Hindlimb muscle (tissue), 1 donor: ENCODE measurements at regions not wholly inside any gene's neighbourhood (a gene's known extent, or its start where the extent isn't known, plus 50 kb on each side); places are given as distances from the start of the nearest gene placed in this dataset.
"Not testable (repeated sequence)": the region's sequence is repeated elsewhere in the genome, so short reads cannot be mapped to it uniquely, and the experiment has no call there.

Experiments
- DNase-seq: peaks from one replicate; pipeline ENCODE4 v3.0.0-alpha.2; 2013

DNA sequence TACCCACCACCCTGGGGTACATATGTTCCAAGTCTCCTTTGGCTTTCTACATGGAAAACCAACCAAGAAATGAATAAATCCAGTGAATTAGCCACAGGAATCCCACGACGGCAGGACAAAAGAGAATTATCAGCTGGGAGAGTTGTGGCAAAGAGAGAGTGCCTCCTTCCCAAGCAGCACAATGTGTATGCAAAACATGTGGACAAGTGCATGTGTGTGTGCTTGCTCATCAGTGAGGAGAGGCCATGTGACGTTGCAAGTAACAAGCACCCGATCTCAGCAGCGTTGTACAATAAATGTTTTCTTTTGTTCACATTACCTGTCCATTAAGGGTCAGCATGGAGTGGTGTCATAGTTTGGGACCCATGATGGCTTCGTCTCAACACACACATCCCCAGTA, 50.0 kb upstream of the EMX2 start:
- DNase-seq, result no peak

DNA sequence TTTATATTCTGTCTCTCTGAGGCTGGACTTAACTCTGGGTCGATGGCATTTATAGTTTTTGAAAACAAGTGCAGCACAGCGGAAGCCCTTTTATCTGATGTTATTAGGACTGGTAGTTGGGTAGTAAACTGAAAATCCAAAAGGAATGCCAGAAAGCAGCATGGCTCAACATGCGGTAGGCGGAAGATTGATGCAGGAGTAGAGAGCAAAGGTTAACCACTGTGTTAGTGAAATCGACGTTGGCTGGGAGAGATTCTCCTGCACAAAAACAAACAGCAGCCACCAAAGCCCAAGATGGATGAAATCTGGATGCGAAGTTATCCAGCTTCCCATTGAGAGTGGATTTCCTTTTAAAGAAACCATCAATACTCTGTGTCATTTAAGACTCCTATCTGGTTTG, 54.5 kb upstream of the EMX2 start:
- no peak for DNase-seq

DNA sequence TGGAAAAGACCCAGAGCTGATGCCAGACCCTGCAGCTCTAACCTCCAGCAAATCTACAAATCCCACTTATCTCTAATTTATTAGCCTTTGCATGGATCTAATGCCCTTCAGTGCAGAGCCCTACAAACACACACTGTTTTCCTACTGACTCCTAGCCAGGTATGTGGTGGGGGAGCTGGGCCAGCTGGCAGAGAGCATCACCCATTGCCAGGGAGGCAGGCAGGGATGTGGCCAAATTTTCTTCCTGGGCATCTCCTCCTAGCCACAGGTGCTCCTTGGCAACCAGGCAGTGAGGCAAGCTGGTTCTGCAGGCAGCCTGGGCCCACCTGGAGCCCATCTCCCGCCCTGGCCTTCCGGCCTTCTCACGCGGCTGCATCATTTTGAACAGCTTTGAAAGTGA, 55.9 kb upstream of the EMX2 start:
- DNase-seq, result no peak

DNA sequence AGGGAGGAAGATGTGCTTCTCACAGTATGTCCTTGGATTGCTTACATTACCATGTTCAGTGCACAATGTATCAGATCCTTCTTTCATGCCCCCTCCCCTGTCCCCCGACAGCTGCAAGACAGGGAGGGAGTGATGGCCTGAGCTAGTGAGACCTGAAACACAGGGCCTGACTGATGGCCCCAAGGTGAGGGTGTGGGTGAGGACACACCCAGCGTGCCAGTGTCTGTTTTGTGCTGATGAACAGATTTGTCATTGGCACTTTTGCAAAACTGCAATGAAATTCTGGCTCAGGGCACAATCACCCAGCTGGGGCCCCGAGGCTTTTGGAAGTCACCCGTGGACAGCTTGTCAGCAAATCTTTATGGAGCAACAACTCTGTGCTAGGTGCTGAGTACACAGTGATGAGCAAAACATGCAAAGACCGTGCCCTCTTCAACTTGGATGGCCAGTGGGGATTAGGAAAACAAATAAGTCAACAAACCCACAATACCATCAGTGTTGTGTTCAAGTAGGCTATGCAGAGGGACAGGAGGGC, 59.4 kb upstream of the EMX2 start:
- DNase-seq, result no peak

DNA sequence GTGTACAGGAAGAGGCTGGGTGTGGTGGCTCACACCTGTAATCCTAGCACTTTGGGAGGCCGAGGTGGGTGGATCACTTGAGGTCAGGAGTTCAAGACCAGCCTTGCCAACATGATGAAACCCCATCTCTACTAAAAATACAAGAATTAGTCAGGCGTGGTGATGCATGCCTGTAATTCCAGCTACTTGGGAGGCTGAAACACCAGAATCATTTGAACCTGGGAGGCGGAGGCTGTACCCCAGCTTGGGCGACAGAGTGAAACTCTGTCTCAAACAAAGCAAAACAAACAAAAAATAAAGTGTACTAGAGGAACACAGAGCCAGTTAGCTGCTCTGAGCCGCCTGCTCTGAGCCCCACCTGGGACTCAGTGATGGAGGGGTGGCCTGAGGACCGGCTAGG, 61.5 kb upstream of the EMX2 start:
- not testable (repeated sequence) for DNase-seq

DNA sequence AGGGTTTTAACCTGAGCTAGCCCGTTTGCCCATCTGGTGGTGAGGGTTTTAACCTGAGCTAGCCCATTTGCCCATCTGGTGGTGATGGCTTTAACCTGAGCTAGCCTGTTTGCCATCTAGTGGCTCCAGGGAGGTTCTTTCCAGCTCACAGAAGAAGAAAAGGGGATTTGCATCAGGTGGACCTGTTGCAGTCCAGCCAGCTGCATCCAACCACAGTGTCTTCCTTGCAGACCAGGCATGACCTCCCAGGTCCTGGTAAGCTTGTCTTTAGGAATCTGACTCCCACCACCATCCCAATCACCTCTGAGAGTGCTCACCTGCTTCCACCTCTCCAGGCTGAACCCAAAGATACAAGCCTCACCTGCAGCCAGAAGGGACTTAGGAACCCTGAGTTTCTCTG, 62.4 kb upstream of the EMX2 start:
- no peak for DNase-seq

DNA sequence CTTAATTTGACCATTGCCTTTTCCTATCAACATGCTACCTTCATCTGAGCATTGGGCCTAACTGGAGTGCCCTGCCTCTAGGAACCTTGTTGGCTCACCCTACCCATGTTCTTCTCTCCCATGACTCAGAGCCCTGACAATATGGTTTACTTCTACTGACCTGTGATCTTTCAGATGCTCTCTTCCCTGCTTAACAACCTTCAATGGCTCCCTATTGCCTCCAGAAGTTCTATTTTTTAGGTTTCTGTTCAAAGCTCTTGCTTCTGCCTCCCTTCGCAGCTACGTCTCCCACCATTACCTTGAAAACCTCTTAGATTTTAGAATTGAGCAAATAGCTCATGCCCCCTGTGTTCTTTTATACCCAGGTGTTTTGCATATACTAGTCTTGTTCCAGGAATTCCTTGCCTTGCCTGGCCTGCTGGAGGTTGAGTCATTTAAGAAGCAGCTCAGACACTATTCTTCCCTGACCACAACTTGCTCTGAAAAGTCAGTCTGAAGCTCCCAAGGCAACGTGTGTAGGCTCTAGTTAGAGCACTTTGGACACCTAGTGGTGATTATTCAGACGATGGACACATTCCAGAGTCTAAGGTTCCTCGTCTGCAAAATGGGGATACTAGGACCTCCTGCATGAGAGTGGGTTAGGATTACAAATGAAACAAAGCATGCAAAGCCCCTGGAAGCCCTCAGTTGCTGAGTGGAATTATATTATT, 64.4 kb upstream of the EMX2 start:
- DNase-seq, result no peak

DNA sequence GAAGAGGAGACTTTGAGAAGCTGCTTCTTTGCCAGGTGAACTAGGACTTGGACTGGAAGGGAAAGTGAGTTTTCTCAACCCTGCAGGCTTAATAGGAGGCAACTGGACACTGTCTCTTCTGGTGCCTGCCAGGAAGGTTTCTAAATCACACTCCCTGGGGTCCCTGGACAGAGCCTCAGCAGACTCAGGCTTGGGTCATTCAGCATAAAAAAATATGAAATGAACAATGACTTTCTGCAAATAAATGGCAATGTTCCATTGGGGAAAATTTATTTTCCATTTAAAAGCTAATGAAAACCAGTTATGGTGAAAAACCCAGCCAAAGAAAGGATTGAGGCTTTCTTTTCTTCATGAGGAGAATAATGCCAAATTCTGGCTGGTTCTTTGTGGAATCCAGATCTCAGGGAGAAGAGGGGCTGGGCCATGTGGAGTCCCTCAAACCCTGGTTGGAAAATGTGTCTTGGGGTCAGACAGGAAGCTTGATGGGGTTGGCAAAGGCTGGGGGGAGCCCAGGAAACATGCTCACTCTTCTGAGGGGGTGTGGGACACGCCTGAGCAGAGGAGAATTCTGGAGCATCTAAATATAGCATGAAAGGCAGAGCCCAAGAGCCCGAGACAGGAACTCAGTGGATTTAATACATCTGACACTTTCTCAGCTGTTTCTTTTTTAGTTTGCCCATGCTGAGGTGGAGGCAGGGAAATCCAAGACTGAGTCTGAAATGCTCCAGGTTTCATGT, 65.2 kb upstream of the EMX2 start:
- peak; percentile 53 for DNase-seq

DNA sequence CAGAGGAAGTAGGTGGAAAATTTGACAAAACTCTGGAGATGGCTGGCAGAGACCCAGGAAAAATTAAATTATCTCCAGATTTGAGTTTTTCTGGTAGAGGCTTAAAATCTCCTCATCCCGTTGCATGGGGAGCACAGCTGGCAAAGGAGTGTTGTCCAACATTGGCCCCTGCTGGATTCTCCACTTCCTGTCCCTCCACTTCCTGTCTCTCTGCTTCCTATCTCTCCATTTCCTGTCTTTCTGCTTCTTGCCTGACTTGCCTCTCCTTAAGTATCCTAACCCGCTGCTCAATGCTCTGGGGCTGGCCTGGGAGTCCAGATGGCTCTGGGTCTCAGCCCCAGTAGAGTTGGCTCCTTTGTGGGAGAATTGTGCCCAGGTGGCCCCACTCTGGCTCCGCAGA, 65.8 kb upstream of the EMX2 start:
- DNase-seq, result peak; percentile 63

DNA sequence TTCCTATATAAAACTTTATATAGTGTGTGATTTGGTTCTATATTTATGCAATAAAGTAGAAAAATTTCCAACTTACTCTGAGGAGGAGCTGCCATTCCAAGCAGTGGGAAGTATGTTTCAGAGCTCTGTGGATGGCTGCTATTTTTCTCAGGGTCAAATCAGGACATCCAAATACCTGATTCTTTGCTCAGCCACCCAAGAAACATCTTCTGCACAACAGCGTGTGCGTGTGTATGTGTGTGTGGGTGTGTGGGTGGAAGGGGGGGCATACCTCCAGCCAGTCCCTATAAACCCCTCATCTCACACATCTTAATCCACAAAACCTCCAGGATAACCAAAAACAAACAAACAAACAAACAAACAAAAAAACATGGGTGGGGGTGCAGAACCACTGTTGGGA, 66.3 kb upstream of the EMX2 start:
- no peak for DNase-seq

DNA sequence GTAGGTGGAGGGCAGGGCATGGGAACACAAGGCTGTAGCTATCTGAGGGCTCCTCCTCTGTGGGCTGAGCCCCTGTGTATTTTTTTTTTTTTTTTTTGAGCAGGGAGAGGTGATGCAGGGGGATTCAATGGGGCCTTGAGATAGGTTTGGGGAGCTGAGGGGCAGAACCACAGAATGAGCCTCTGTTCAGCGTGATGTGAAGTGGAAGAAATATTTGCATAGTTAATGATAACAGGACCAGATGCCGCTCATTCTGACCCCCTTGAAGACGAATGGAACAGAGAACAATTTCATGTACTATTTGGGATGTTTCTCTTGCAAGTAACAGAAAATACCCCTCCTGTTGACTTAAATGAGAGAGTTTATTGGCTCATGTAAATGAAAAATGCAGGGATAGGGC, 69.7 kb upstream of the EMX2 start:
- no peak for DNase-seq

DNA sequence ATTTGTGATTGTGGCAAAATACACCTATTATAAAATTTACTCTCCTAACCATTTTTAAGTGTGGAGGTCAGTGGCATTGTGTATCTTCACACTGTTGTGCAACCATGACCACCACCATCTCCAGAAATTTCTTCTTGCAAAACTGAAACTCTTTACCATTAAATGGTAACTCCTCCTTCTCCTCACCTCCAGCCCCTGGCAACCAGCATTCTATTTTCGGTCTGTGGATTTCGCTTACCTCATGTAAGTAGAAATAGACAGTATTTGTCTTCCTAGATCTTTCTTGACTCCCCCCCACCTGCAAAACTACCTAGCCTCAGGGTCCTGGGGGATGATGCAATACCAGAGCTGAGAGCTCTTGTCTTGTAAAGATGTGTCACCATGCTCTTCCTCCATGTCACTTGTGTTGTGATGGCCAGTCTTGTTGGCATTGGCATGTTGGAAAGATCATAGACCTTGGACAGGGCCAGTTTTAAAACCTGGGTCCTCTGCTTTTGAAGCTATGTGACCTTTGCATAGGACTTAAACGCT, 71.1 kb upstream of the EMX2 start:
- DNase-seq, result no peak

DNA sequence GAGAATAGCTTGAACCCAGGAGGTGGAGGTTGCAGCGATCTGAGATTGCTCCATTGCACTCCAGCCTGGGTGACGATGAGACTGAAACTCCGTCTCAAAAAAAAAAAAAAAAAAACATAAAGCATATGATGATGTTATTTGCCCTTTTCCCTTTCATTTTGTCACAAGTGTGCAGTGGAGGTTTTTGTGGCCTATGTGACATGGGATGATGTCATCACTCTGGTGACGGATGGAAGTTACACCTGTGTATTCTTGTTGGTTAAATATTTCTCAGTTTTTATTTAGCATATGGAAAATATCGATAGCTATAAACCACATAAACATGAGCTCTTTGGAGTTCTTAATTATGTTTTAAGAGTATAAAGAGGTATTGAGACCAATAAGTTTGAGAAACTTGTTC, 71.8 kb upstream of the EMX2 start:
- DNase-seq, result no peak

DNA sequence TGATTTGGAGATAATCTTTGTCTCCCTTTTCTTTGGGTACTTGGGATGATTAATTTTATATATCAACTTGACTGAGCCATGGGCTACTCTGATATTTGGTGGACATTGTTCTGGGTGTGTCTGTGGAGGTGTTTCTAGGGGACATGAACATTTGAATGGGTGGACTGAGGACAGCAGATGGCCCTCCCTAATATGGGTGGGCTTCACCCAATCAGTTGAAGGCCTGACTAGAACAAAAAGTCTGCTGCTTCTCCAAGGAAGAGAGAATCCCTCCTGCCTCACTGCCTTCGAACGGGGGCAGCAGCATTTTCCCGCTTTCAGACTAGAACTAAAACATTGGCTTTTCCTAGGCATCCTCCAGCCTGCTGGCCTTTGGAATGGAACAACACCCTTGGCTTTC, 73.9 kb upstream of the EMX2 start:
- no peak for DNase-seq

DNA sequence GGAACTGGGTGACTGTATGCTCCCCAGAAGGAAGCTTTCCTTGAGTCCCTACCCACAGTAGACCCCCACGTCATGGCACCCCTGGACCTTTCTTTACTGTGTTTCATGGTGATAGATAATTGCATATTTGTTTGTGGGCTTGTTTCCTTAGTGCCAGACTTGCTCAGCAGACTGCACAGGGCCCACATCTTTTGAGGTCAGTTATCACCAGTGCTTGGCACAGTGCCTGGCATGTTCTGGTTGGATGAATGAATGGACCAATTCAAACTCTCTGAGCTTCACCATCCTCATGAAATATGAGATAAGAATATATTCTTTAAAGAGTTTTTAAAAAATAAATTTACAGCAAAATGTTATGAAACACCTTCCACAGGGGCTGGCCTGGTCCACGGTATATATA, 78.4 kb upstream of the EMX2 start:
- DNase-seq, result no peak

DNA sequence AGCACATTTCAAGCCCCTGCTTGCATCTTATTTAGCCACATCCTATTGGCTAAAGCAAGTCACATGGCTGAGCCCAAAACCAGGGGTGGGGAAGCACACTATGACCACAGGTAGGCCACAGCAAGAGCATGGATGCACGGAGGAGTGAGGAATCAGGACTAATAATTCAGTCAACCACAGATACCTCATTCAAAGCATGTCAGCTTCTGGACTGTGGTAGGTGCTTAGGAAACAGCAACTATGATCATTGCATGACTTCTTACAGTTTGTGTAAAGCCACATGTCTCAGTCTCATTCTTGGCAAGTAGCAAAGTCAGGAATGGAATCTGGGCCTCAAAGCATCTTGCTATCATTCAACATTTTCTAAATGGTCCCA, 79.0 kb upstream of the EMX2 start:
- no peak for DNase-seq

DNA sequence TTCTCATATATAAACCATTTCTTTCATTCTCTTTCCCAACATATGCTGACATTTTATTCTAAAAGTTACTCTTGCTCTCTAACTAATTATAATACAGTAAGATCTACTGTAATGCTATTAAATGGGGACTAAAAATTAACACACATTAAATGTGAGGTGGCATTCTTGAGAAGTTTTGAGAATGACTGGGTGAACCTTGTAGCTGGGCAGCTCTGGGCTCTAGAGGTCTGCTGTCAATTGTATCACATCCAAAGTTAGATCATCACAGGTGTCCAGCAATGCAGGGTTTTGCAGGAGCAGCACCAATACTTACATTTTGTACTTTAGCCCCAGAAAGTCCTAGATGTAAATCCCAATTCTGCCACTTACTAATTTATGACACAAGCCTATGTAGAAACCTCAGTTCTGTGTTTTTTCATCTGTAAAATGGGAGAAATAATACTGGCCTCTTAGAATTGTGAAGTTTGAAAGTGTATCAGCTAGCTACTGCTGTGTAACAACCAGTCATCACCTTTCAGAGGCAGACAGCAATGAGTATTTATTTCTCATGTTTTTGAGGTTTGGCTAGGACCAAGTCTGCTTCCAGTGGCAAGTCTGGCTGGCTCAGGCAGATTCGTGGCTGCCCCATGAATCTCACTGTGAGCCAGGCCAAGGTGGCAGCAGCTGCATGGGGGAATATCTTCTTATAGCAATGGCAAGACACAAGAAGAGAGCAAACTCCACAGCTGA, 79.6 kb upstream of the EMX2 start:
- no peak for DNase-seq

DNA sequence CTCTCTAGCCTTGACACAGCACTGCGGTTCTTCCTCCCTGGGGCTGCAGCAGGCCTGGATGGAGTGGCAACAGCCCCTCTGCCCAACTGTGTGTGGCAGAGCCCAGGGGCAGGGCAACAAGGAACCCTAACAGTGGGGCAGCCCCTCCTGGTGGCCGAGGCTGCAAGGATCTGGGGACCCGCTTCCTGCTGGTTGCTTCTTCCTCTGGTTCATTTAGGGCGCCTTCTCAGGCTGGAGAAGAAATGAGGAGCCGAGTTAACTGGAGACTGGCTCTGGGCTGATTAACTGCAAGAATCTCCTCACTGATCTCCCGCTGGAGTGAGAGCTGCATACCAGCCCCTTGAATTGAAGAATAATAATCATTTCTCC, 80.1 kb upstream of the EMX2 start:
- DNase-seq, result no peak

DNA sequence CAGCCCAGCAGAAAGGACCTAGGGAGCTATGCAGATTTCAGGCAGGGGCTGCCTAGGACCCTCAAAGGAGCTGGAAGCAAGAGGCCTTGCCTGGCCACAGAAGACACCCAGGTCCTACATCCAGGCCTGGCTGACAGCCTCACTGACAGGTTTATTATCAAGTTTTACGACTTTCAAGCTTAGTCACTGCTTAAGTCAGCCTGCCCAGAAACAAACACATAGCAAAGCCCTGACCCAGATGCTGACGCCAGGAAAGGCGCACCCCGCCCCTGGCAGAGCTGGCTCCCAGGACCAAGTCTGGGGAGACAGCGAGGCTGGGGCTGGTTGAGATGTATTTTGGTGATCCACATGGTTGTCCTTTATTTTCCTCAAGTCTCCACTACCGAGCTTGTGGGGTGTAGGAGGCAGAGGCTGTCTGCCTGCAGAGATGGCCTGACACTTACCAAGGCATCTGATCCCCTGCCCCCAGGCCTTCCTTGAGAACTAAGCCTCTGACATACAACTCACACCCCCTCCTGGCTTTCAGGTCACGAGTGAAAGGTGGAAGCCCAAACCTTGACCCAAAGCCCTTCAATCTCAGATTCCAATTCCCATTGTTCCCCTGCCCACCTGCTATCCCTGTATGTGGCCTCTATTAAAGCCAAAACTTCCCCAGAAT, 80.7 kb upstream of the EMX2 start:
- peak; percentile 31 for DNase-seq

DNA sequence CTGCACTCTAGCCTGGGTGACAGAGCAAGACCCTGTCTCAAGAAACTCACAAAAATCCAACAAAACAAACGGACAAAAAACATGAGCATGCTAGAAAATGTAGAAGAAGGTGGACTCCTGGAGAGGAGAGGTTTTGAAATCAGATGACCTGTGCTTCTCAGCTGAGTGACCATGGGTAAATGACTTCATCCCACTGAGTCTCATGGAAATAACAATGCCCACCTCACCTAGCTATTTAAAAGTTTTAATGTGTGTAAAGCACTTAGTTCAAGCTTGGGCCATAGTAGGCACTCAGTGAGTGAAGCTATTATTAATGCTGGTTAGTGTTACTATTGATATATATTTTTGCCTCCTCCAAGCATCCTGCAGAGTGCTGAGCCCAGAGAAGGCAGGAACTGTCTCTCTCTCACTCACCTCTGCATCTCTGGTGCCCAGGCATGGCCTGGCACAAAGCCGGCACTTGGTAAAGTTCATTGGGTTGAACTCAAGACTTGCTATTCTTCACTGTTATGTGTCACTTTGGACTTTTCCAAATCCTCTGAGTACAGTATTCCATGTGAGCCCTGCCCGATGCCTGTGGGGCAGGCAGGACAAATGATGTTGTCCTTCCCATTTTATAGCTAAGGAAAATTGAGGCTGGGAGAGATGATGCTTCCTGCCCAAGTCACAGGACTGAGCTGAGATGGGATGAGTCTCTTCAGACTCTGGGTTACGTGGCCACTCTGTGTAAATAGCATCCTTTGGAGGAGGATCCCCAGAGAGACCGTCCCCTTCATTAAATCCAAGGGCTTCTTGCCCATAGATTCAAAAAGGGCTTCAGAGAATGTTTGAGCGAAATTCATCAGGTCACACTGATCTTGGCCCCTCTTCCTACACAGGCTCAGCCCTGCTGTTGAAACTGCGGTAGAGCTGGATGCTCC, 81.4 kb upstream of the EMX2 start:
- no peak for DNase-seq

DNA sequence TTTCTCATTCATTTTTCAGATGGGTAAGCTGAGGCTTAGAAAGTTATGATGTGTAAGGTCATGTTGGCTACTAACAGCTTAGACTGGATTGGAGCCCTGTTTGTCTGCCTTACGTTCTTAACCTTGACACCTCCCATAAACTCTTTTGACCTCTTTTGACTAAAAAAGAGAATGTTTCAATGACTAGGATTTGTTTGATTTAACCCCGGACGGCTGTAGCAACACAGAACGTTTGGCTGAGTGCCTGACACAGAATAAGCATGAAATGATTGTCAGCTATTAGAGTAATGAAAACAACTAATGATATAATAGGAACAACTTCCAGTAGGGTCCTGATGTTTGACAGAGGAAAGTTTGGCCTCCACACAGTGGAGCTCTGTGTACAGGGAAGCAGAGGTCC, 83.3 kb upstream of the PDZD8 start:
- no peak for DNase-seq

DNA sequence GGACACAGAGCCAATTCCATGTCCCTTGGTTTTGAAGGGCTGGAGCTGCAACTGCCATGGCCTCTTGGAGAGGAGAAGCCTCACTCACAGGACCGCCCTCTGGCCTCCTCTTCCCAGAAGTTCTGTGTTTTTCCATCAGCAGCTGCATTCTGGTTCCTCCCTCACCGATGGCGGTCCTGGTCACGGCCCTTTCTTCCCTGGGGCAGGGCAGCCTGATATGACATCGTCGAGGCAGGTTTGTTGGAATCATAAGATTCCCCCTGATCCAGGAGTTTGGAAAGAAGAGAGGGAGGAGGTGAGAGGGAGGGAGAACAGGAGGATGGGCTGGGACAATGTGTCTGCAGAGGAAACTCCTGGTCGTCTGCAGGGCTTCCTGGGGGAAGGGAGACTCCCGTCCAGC, 82.7 kb upstream of the PDZD8 start:
- DNase-seq, result no peak
